IMR-90 (cell line): ENCODE measurements at regions not wholly inside any gene's neighbourhood (a gene's known extent, or its start where the extent isn't known, plus 50 kb on each side); places are given as distances from the start of the nearest gene placed in this dataset.

ENCODE experiments used
- ATAC-seq: fragments of 200-7000 bp; cut with Tn5 transposase; 2 replicates; pipeline ENCODE4 v1.9.1; 2020; ENCODE audit warnings: low read depth, mild to moderate bottlenecking, moderate library complexity
- BruUV-seq: library from RNA; stranded (reverse); fragments of 400-500 nt; replicated peaks from 2 replicates; lab custom pipeline; 2021; lab: Mats Ljungman, UMichigan
- CTCF ChIA-PET: fragments of 300-600 bp; formaldehyde crosslinking; extraction: SDS; loops from one replicate; lab custom pipeline; 2021; ENCODE audit warnings: antibody characterized with exemption; lab: Yijun Ruan, JAX
- POLR2A ChIA-PET: fragments of 300-600 bp; sonication (Branson Sonifier 250); formaldehyde crosslinking; loops from one replicate; lab custom pipeline; 2022; ENCODE audit warnings: antibody characterized with exemption; ENCODE audit not compliant: unreplicated experiment; lab: Charles Lee
- DNase-seq: peaks from one replicate; pipeline ENCODE4 v3.0.0; 2013
- H2AFZ ChIP-seq: replicated peaks from 2 replicates; pipeline ENCODE3; 2013; ENCODE audit warnings: low read length, mild to moderate bottlenecking; ENCODE audit not compliant: poor library complexity
- H2AK5ac ChIP-seq: 2 replicates; pipeline ENCODE4 v1.6.1; 2013; ENCODE audit warnings: low read depth, low read length, inconsistent platforms
- H2AK9ac ChIP-seq: replicated peaks from 2 replicates; pipeline ENCODE3; 2013; ENCODE audit warnings: mild to moderate bottlenecking, low read depth, low read length, moderate library complexity; ENCODE audit not compliant: poor library complexity
- H2BK120ac ChIP-seq: 2 replicates; pipeline ENCODE4 v1.6.1; 2013; ENCODE audit warnings: low read depth, low read length, inconsistent platforms
- H2BK15ac ChIP-seq: 3 replicates; pipeline ENCODE4 v1.6.1; 2013; ENCODE audit warnings: low read depth, low read length, inconsistent platforms
- H2BK20ac ChIP-seq: 2 replicates; pipeline ENCODE4 v1.6.1; 2013; ENCODE audit warnings: low read depth, mild to moderate bottlenecking, inconsistent platforms, low read length, moderate library complexity
- H2BK5ac ChIP-seq: 2 replicates; pipeline ENCODE4 v1.6.1; 2013; ENCODE audit warnings: mild to moderate bottlenecking, low read depth, low read length, inconsistent platforms; ENCODE audit not compliant: poor library complexity, severe bottlenecking
- H3K14ac ChIP-seq: replicated peaks from 2 replicates; pipeline ENCODE4 v1.6.1; 2013; ENCODE audit warnings: low read depth, low read length, inconsistent platforms
- H3K18ac ChIP-seq: 2 replicates; pipeline ENCODE4 v1.6.1; 2013; ENCODE audit warnings: low read depth, low read length, control low read depth
- H3K23ac ChIP-seq: 2 replicates; pipeline ENCODE4 v1.6.1; 2013; ENCODE audit warnings: low read depth, low read length, inconsistent platforms
- H3K27ac ChIP-seq: 2 replicates; pipeline ENCODE4 v1.5.1; 2013; ENCODE audit warnings: mild to moderate bottlenecking, control low read depth, low read length; ENCODE audit not compliant: insufficient read depth
- H3K27me3 ChIP-seq: 2 replicates; pipeline ENCODE4 v1.6.1; 2013; ENCODE audit warnings: low read length; ENCODE audit not compliant: control insufficient read depth, insufficient read depth
- H3K36me3 ChIP-seq: 2 replicates; pipeline ENCODE4 v1.6.1; 2013; ENCODE audit warnings: low read length, mixed read lengths; ENCODE audit not compliant: control insufficient read depth, insufficient read depth
- H3K4ac ChIP-seq: 2 replicates; pipeline ENCODE4 v1.6.1; 2013; ENCODE audit warnings: low read depth, low read length, inconsistent platforms
- H3K4me1 ChIP-seq: 2 replicates; pipeline ENCODE4 v1.6.1; 2013; ENCODE audit warnings: low read length, mixed read lengths; ENCODE audit not compliant: control insufficient read depth, insufficient read depth
- H3K4me2 ChIP-seq: 2 replicates; pipeline ENCODE4 v1.6.1; 2013; ENCODE audit warnings: low read depth, mild to moderate bottlenecking, control low read depth, low read length, moderate library complexity
- H3K4me3 ChIP-seq: 2 replicates; pipeline ENCODE4 v1.5.1; 2013; ENCODE audit warnings: low read depth, mild to moderate bottlenecking, control low read depth, low read length, moderate library complexity; ENCODE audit not compliant: insufficient read depth
- H3K56ac ChIP-seq: 2 replicates; pipeline ENCODE4 v1.6.1; 2013; ENCODE audit warnings: low read length, inconsistent platforms; ENCODE audit not compliant: insufficient read depth; ENCODE audit errors: extremely low read depth
- H3K79me1 ChIP-seq, 2 experiments: 2 replicates each; pipeline ENCODE4 v1.6.1; 2013; ENCODE audit warnings: low read length in 2 of 2, inconsistent platforms in 1 of 2, low read depth in 1 of 2
- H3K9ac ChIP-seq: 2 replicates; pipeline ENCODE4 v1.6.1; 2013; ENCODE audit warnings: low read depth, low read length, control low read depth
- H3K9me1 ChIP-seq: 2 replicates; pipeline ENCODE4 v1.6.1; 2013; ENCODE audit warnings: low read length, inconsistent platforms; ENCODE audit not compliant: insufficient read depth
- H3K9me3 ChIP-seq: 2 replicates; pipeline ENCODE4 v1.6.1; 2013; ENCODE audit warnings: low read length; ENCODE audit not compliant: control insufficient read depth, insufficient read depth
- H4K20me1 ChIP-seq: 2 replicates; pipeline ENCODE4 v1.6.1; 2013; ENCODE audit warnings: low read length, inconsistent platforms; ENCODE audit not compliant: insufficient read depth
- H4K5ac ChIP-seq: 2 replicates; pipeline ENCODE4 v1.6.1; 2013; ENCODE audit warnings: mild to moderate bottlenecking, low read depth, low read length, control low read depth
- H4K8ac ChIP-seq, 2 experiments: 2 replicates each; pipeline ENCODE4 v1.6.1; 2013; ENCODE audit warnings: low read depth in 2 of 2, low read length in 2 of 2, control low read depth in 1 of 2, inconsistent platforms in 1 of 2
- H4K91ac ChIP-seq: 2 replicates; pipeline ENCODE4 v1.6.1; 2013; ENCODE audit warnings: low read depth, low read length, inconsistent platforms; ENCODE audit not compliant: insufficient read depth
- MXI1 ChIP-seq: IDR thresholded peaks from 2 replicates; pipeline ENCODE4 v1.6.1; 2012; ENCODE audit warnings: low read depth, mild to moderate bottlenecking, low read length, moderate library complexity, borderline replicate concordance
- POLR2A ChIP-seq: IDR thresholded peaks from 2 replicates; pipeline ENCODE4 v1.6.1; 2012; ENCODE audit warnings: mild to moderate bottlenecking, low read depth, low read length
- RAD21 ChIP-seq: IDR thresholded peaks from 2 replicates; pipeline ENCODE4 v1.6.1; 2012; ENCODE audit warnings: low read length, improper control_type of control experiment
- WGBS, 2 experiments: methylation state at CpG; one replicate each; pipeline versions ENCODE4 v1.1.5 to v1.1.7; 2013; ENCODE audit warnings: missing lambda C conversion rate in 2 of 2; ENCODE audit not compliant: insufficient read length in 1 of 2; ENCODE audit errors: extremely low coverage in 2 of 2; 5-methylcytosine and 5-hydroxymethylcytosine counted together
- dilution Hi-C: fragments of 300-500 bp; cut with HindIII; formaldehyde crosslinking; loops from one replicate; pipeline ENCODE4 v1.14.3; 2018; ENCODE audit warnings: low sequenced_read_pairs; ENCODE audit not compliant: unreplicated experiment
- in situ Hi-C: fragments of 300-500 bp; cut with MboI; formaldehyde crosslinking; loops from 3 replicates; pipeline ENCODE4 v1.14.3; 2019; ENCODE audit warnings: low sequenced_read_pairs, inconsistent platforms, mixed read lengths
- intact Hi-C: fragments of 100-400 bp; cut with micrococcal nuclease; formaldehyde crosslinking; loops from 2 replicates; pipeline ENCODE4 v1.10.0; 2022

DNA sequence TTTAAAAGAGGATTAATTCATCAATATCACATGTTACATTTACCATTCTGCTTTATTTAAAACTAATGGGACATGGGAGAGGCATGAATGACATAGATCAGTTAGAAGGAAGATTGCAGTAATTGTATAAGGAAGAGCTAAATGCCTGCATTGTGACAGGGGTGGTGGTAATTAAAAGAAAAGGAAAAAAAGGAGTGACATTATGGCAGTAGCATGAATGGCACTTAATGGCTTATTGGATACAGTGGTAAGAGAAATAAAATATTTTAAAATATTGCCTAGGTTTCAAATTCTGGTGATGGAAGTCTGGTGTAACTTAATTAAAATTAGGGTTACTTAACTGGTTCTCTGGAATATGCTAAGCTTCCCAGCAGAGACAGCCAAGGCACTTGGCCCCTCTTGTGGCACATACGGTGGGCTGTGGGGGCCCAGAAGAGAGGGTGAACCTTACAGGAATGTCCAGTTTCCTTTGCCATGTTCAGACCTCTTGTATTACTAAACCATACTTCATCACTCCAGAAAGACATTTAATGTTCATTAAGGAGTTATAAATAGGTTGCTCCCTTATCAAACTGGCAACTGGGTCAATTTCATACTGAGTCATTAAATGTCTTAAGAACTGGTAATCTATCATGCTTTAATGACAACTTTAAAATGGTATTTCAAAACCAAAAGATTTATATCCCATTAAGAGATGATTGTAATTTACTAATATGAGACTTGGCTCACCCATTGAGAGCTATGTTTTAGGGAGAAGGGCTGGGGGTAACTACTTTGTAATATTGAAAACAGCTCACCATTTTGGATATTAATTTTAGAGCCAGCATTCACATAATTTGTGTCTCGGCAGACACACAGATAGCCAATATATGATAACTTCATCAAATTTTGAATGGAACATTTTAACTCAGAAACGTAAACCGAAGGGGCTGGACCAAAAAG is 798.9 kb upstream of the PIK3C3 start:
- Histone ChIP-seq H3K27me3 (no peaks in the 10 kb centered on the region), H4K8ac (no peak overlapping the region), H3K4ac (no peak overlapping the region), H4K91ac (no peak overlapping the region), H2BK20ac (no peak overlapping the region), H3K27ac (no peak overlapping the region), H3K4me3 (no peak overlapping the region), H4K20me1 (no peaks in the 10 kb centered on the region), H2AK9ac (no peak overlapping the region), H2AK5ac (no peak overlapping the region), H3K4me2 (no peak overlapping the region), H3K9me3 (no peaks in the 10 kb centered on the region), H2BK120ac (no peak overlapping the region), H3K9ac (no peak overlapping the region), H3K4me1 (peaks cover 2% of the 10 kb centered on the region; the same call in 1 of the 2 replicates), H3K56ac (no peak overlapping the region), H3K18ac (no peak overlapping the region), H2BK15ac (no peak overlapping the region), H3K79me1 (no peaks in the 10 kb centered on the region), H3K14ac (no peak overlapping the region), H3K36me3 (no peaks in the 10 kb centered on the region), H4K5ac (no peak overlapping the region), H2BK5ac (no peak overlapping the region), H3K23ac (no peak overlapping the region), H3K9me1 (no peaks in the 10 kb centered on the region), H2AFZ (no peak overlapping the region)
- ATAC-seq (no peak), DNase-seq (no peak)
- TF ChIP-seq RAD21 (no peak), MXI1 (no peak), POLR2A (no peak)
- in situ Hi-C loops (no loop called here), dilution Hi-C loops (no loop called here), intact Hi-C loops (no loop called here)
- no TSS peak for BruUV-seq
- ChIA-PET POLR2A (no interaction called here), CTCF (no interaction called here)
- WGBS, 2 experiments, result no CpG with 5 or more reads among the region's 4 CpGs
